Sigmoid colon (tissue), 4 donors: ENCODE measurements at regions not wholly inside any gene's neighbourhood (a gene's known extent, or its start where the extent isn't known, plus 50 kb on each side); places are given as distances from the start of the nearest gene placed in this dataset.

Experiments used
- CTCF ChIP-seq, 4 experiments: fragments of 450-650 bp in 3 of 4; fragments of 200-600 bp in 1 of 4; IDR thresholded peaks; one replicate each; pipeline ENCODE4 v1.5.1; 2016 to 2019; ENCODE audit warnings: antibody characterized with exemption in 4 of 4, mild to moderate bottlenecking in 3 of 4, moderate library complexity in 2 of 4
- POLR2AphosphoS5 ChIP-seq, 4 donors: sonication (generic); formaldehyde crosslinking; IDR thresholded peaks; one replicate each; pipeline ENCODE4 v1.6.1; 2017; ENCODE audit warnings: antibody characterized with exemption in 4 of 4

DNA sequence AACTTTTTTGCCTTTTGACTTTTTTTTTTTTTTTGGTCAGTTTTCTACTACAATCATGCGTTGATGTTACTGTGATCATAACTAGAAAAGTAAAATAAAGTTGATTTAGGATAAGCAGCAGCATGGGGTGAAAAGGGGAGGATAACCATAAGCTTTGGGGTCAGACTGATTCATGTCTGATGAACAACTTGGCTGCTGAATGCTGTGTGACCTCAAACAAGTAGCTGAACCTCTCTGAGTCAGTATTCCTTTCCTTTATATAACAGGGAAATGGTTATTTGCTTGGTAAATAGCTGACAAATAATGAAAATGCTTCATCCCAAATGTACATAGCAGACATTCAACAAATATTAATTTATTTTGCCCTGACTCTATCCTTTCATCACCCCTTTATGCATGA, 413.0 kb downstream of the VRK1 start:
- TF ChIP-seq CTCF (IDR thresholded peaks at IDR 0.05) = no peak
- TF ChIP-seq POLR2AphosphoS5 (IDR thresholded peaks at IDR 0.05) = no peak
